Neural progenitor cell (in vitro differentiated cells): ENCODE measurements at regions not wholly inside any gene's neighbourhood (a gene's known extent, or its start where the extent isn't known, plus 50 kb on each side); places are given as distances from the start of the nearest gene placed in this dataset.

Source experiments
- CTCF ChIP-seq: fragments of 200-600 bp; sonication (generic); IDR thresholded peaks from 2 replicates; pipeline ENCODE4 v1.5.1; 2017; ENCODE audit warnings: antibody characterized with exemption, mild to moderate bottlenecking
- EZH2 ChIP-seq: fragments of 200-600 bp; sonication (generic); IDR thresholded peaks from 2 replicates; pipeline ENCODE4 v1.6.1; 2017; ENCODE audit warnings: antibody characterized with exemption, mild to moderate bottlenecking, moderate library complexity
- EZH2phosphoT487 ChIP-seq: fragments of 200-600 bp; sonication (generic); IDR thresholded peaks from 2 replicates; pipeline ENCODE4 v1.6.1; 2017; ENCODE audit warnings: antibody characterized with exemption

GRCh38 chr18:77899972-77900754 is 650.5 kb downstream of the GALR1 start:
- TF ChIP-seq CTCF = peak; percentile 69
- TF ChIP-seq EZH2phosphoT487 = no peak
- TF ChIP-seq EZH2 = no peak
